GM12891 (cell line): ENCODE measurements at regions not wholly inside any gene's neighbourhood (a gene's known extent, or its start where the extent isn't known, plus 50 kb on each side); places are given as distances from the start of the nearest gene placed in this dataset.

Source experiments
- PAX5 ChIP-seq: IDR thresholded peaks from 2 replicates; pipeline ENCODE4 v1.6.1; 2011; ENCODE audit warnings: low read length, moderate library complexity, mild to moderate bottlenecking; ENCODE audit not compliant: insufficient read depth, severe bottlenecking
- POLR2A ChIP-seq: IDR thresholded peaks from 2 replicates; pipeline ENCODE4 v1.6.1; 2011; ENCODE audit warnings: low read depth, low read length, control low read depth
- POLR2AphosphoS5 ChIP-seq: IDR thresholded peaks from 2 replicates; pipeline ENCODE4 v1.6.1; 2011; ENCODE audit warnings: low read depth, low read length, control low read depth
- POU2F2 ChIP-seq: IDR thresholded peaks from 2 replicates; pipeline ENCODE4 v1.6.1; 2011; ENCODE audit warnings: low read depth, mild to moderate bottlenecking, control low read depth, low read length, moderate library complexity
- TAF1 ChIP-seq: IDR thresholded peaks from 2 replicates; pipeline ENCODE4 v1.6.1; 2011; ENCODE audit warnings: low read depth, low read length, control low read depth

DNA sequence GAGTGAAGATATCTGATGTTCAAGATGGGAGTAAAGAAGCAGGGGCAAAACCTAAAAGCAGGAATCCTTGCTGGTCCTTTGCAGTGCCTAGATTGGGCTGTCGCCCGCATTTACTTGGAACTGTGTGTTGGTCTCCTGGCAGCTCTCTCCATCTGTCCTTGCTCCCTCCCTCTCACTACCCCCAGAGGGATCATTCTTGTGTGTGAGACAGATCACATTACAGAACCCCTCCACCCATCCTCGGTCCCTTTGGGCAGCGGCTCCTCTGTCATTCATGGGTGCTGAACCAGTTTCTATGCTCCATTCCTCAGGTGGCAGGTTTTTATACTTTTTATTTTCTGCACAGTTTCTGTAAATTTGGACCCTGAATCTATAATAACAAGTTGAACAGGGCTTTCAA lies 99.4 kb upstream of the MYOCD start:
- no peak for TF ChIP-seq POU2F2
- TF ChIP-seq POLR2AphosphoS5, result no peak
- TF ChIP-seq PAX5, result no peak
- TF ChIP-seq POLR2A, result no peak
- TF ChIP-seq TAF1, result no peak
